ENCODE measurements at regions not wholly inside any gene's neighbourhood (a gene's known extent, or its start where the extent isn't known, plus 50 kb on each side); places are given as distances from the start of the nearest gene placed in this dataset.

DNA sequence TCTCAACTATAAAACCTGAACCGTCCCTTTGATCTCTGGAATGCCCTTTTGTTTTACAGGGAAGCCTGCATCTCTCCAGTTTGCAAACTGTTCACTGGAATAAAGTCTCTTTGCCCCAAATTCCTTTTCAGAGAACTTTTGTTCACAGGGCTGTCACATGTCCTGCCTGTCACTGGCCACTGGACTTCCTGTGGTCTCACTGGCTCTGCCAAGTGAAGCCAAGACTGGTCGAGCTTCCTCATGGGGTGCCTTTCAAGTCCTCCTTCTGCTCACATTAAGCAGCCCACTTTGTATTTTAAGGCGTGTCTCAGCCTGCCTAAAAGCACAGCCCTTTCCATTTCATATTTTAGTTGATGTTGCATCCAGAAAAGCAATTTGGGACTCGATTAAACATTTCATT is 215.7 kb downstream of the KATNAL1 start:
- CTCF ChIA-PET (ENCODE audit: low intra/inter-chr PET ratio): no interaction called here
- FAIRE-seq (no peak), ATAC-seq (no peak), DNase-seq (ENCODE audit: extremely low read depth in 1 of 4, low spot score in 3 of 4) (no peak)
- in situ Hi-C loops (cut with MboI): no loop called here
- POLR2A ChIA-PET: no interaction called here
- Histone ChIP-seq H2AFZ (ENCODE audit: low read depth, low read length) (no peak overlapping the region), H4K20me1 (replicated peaks; ENCODE audit: control insufficient read depth, insufficient read depth, low read length) (no peaks in the 10 kb centered on the region), H3K4me3 (no peak overlapping the region), H3K79me2 (ENCODE audit: control insufficient read depth, insufficient read depth, low read length) (no peaks in the 10 kb centered on the region), H3K36me3 (ENCODE audit: control insufficient read depth, insufficient read depth, low read length) (no peaks in the 10 kb centered on the region), H3K9me3 (replicated peaks; ENCODE audit: control insufficient read depth, insufficient read depth, low read depth, low read length) (no peaks in the 10 kb centered on the region), H3K27ac (ENCODE audit: extremely low read depth, low read depth, low read length) (no peak overlapping the region), H3K9me1 (ENCODE audit: control insufficient read depth, insufficient read depth, low read length) (no peaks in the 10 kb centered on the region), H3K27me3 (ENCODE audit: control insufficient read depth in 2 of 2, insufficient read depth in 2 of 2, low read length in 2 of 2) (no peaks in the 10 kb centered on the region), H3K4me1 (replicated peaks in 1 of 2; ENCODE audit: control insufficient read depth in 2 of 2, insufficient read depth in 2 of 2, low read length in 2 of 2) (no peaks in the 10 kb centered on the region), H3K4me2 (ENCODE audit: insufficient read depth, low read length) (no peak overlapping the region), H3K9ac (ENCODE audit: insufficient read depth in 1 of 2, low read depth in 2 of 2, low read length in 2 of 2) (no peak overlapping the region)
- TF ChIP-seq HSF4 (CRISPR knock-in tag; IDR thresholded peaks at IDR 0.05; ENCODE audit: borderline replicate concordance) (no peak), RFX1 (IDR thresholded peaks at IDR 0.05) (no peak), GTF2E2 (tag; IDR thresholded peaks at IDR 0.05) (no peak), MCM3 (IDR thresholded peaks at IDR 0.05) (no peak), FOXK1 (CRISPR knock-in tag; IDR thresholded peaks at IDR 0.05; ENCODE audit: borderline replicate concordance) (no peak), CBFB (CRISPR knock-in tag; IDR thresholded peaks at IDR 0.05) (no peak), TRIM28 (IDR thresholded peaks at IDR 0.05) (no peak), SUPT5H (IDR thresholded peaks at IDR 0.05) (no peak), ZNF384 (IDR thresholded peaks at IDR 0.05; ENCODE audit: low read depth, low read length) (no peak), NR2F6 (CRISPR knock-in tag; IDR thresholded peaks at IDR 0.05) (no peak)
- TF ChIP-seq, protein P1, sequence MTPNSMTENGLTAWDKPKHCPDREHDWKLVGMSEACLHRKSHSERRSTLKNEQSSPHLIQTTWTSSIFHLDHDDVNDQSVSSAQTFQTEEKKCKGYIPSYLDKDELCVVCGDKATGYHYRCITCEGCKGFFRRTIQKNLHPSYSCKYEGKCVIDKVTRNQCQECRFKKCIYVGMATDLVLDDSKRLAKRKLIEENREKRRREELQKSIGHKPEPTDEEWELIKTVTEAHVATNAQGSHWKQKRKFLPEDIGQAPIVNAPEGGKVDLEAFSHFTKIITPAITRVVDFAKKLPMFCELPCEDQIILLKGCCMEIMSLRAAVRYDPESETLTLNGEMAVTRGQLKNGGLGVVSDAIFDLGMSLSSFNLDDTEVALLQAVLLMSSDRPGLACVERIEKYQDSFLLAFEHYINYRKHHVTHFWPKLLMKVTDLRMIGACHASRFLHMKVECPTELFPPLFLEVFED (CRISPR knock-in tag; conservative IDR thresholded peaks at IDR 0.05): no peak
- TF ChIP-seq, protein P2, sequence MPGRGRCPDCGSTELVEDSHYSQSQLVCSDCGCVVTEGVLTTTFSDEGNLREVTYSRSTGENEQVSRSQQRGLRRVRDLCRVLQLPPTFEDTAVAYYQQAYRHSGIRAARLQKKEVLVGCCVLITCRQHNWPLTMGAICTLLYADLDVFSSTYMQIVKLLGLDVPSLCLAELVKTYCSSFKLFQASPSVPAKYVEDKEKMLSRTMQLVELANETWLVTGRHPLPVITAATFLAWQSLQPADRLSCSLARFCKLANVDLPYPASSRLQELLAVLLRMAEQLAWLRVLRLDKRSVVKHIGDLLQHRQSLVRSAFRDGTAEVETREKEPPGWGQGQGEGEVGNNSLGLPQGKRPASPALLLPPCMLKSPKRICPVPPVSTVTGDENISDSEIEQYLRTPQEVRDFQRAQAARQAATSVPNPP (IDR thresholded peaks at IDR 0.05; ENCODE audit: borderline replicate concordance, insufficient read depth, insufficient read length): no peak
- TF ChIP-seq, protein P3, sequence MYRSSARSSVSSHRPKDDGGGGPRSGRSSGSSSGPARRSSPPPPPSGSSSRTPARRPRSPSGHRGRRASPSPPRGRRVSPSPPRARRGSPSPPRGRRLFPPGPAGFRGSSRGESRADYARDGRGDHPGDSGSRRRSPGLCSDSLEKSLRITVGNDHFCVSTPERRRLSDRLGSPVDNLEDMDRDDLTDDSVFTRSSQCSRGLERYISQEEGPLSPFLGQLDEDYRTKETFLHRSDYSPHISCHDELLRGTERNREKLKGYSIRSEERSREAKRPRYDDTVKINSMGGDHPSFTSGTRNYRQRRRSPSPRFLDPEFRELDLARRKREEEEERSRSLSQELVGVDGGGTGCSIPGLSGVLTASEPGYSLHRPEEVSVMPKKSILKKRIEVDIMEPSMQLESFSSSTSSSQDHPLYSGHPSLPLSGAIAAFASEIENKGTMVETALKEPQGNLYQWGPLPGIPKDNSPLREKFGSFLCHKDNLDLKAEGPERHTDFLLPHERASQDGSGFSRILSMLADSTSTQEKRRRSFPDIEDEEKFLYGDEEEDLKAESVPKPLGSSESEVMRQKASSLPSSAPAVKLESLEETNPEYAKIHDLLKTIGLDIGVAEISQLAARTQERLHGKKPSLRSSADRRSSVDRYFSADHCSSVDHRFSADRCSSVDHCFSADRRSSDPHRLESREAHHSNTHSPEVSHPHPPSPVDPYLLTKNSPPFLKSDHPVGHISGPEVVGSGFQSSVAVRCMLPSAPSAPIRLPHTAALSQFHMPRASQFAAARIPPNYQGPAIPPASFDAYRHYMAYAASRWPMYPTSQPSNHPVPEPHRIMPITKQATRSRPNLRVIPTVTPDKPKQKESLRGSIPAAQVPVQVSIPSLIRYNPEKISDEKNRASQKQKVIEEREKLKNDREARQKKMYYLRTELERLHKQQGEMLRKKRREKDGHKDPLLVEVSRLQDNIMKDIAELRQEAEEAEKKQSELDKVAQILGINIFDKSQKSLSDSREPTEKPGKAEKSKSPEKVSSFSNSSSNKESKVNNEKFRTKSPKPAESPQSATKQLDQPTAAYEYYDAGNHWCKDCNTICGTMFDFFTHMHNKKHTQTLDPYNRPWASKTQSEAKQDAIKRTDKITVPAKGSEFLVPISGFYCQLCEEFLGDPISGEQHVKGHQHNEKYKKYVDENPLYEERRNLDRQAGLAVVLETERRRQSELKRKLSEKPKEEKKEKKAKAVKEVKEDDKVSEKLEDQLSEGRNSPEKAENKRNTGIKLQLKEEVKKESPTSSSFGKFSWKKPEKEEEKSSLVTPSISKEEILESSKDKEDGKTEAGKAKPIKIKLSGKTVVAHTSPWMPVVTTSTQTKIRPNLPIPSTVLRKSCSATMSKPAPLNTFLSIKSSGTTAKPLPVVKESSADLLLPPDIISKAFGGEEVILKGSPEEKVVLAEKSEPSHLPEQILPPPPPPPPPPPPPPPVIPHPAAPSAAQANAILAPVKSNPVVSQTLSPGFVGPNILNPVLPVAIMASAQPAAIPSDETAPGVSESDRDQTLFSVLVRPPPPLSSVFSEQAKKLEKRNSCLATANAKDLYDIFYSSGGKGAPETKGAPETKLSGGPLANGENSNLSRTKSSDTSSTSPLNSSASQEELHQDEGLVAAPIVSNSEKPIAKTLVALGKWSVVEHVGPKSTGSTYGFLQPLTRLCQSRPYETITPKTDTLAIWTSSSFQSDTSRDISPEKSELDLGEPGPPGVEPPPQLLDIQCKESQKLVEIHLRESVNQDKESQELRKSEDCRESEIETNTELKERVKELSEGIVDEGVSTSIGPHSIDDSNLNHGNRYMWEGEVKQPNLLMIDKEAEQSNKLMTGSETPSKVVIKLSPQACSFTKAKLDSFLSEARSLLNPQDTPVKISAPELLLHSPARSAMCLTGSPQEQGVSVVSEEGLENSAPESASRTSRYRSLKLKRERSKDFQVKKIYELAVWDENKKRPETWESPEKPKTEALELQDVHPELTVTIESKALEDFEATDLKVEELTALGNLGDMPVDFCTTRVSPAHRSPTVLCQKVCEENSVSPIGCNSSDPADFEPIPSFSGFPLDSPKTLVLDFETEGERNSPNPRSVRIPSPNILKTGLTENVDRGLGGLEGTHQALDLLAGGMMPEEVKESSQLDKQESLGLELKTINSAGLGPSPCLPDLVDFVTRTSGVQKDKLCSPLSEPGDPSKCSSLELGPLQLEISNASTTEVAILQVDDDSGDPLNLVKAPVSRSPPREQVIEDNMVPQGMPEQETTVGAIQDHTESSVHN (IDR thresholded peaks at IDR 0.05; ENCODE audit: borderline replicate concordance in 1 of 2, low read depth in 1 of 2): no peak
- 0% methylated on average over 4 of the region's 4 CpGs for WGBS (ENCODE audit: insufficient coverage, low coverage, missing lambda C conversion rate)
- intact Hi-C loops (cut with micrococcal nuclease): no loop called here
- BruUV-seq (replicated peaks): no TSS peak
